ENCODE measurements at regions not wholly inside any gene's neighbourhood (a gene's known extent, or its start where the extent isn't known, plus 50 kb on each side); places are given as distances from the start of the nearest gene placed in this dataset.

DNA sequence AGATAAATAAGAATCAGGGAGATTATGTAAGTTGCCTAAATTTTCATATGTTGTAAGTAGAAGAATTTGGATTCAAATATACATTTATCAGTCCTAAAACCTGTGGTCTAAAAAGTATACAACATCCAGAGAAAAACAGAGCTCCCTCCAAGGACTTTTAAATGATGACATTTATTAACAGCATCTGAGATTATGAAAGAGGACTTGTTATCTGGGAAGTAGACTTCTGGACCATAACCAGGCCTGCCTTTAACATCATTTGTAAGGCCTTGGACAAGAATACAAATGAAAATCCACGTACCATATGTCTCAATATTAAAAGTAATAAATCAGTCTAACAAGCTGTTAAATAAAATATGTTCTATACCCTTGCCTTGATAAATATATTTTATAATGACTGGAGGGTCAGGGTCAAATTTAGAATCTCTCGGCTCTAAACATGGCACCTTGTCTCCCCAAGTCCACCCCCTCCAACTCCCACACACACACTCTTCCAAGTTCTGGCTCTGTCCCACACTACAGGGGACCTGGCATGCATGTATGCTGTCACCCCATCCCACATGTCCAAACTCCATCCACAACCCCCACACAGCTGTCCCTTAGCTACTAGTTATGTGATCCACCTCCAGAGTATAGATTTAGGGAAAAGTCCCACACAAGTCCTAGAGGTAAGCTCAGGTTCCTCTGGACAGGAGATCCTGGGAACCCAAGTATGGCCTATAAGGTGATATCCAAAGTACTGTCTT, 382.6 kb downstream of the CDH2 start:
- TF ChIP-seq, protein P1, sequence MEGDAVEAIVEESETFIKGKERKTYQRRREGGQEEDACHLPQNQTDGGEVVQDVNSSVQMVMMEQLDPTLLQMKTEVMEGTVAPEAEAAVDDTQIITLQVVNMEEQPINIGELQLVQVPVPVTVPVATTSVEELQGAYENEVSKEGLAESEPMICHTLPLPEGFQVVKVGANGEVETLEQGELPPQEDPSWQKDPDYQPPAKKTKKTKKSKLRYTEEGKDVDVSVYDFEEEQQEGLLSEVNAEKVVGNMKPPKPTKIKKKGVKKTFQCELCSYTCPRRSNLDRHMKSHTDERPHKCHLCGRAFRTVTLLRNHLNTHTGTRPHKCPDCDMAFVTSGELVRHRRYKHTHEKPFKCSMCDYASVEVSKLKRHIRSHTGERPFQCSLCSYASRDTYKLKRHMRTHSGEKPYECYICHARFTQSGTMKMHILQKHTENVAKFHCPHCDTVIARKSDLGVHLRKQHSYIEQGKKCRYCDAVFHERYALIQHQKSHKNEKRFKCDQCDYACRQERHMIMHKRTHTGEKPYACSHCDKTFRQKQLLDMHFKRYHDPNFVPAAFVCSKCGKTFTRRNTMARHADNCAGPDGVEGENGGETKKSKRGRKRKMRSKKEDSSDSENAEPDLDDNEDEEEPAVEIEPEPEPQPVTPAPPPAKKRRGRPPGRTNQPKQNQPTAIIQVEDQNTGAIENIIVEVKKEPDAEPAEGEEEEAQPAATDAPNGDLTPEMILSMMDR (IDR thresholded peaks at IDR 0.05) = no peak
- TF ChIP-seq, protein P2, sequence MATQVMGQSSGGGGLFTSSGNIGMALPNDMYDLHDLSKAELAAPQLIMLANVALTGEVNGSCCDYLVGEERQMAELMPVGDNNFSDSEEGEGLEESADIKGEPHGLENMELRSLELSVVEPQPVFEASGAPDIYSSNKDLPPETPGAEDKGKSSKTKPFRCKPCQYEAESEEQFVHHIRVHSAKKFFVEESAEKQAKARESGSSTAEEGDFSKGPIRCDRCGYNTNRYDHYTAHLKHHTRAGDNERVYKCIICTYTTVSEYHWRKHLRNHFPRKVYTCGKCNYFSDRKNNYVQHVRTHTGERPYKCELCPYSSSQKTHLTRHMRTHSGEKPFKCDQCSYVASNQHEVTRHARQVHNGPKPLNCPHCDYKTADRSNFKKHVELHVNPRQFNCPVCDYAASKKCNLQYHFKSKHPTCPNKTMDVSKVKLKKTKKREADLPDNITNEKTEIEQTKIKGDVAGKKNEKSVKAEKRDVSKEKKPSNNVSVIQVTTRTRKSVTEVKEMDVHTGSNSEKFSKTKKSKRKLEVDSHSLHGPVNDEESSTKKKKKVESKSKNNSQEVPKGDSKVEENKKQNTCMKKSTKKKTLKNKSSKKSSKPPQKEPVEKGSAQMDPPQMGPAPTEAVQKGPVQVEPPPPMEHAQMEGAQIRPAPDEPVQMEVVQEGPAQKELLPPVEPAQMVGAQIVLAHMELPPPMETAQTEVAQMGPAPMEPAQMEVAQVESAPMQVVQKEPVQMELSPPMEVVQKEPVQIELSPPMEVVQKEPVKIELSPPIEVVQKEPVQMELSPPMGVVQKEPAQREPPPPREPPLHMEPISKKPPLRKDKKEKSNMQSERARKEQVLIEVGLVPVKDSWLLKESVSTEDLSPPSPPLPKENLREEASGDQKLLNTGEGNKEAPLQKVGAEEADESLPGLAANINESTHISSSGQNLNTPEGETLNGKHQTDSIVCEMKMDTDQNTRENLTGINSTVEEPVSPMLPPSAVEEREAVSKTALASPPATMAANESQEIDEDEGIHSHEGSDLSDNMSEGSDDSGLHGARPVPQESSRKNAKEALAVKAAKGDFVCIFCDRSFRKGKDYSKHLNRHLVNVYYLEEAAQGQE (IDR thresholded peaks at IDR 0.05; ENCODE audit: insufficient read depth in 1 of 2, low read depth in 2 of 2, low read length in 1 of 2) = no peak

All from Panc1 (cell line).